CD14-positive monocyte (primary cell): ENCODE measurements at regions not wholly inside any gene's neighbourhood (a gene's known extent, or its start where the extent isn't known, plus 50 kb on each side); places are given as distances from the start of the nearest gene placed in this dataset.
"Not testable (repeated sequence)": the region's sequence is repeated elsewhere in the genome, so short reads cannot be mapped to it uniquely, and the experiment has no call there.

Experiments used
- DNase-seq, 3 donors: peaks; one replicate each; pipeline ENCODE4 v3.0.0-alpha.2; 2011 to 2022
- H2AFZ ChIP-seq: 2 replicates; pipeline ENCODE4 v1.6.0; 2012; ENCODE audit warnings: mild to moderate bottlenecking, low read depth, low read length, inconsistent platforms; ENCODE audit not compliant: insufficient read depth, poor library complexity, severe bottlenecking
- H3K27ac ChIP-seq, 2 donors: 1 replicate in 1 of 2; 2 replicates in 1 of 2; pipeline ENCODE4 v1.5.1; 2012 to 2013; ENCODE audit warnings: low read length in 2 of 2, control low read depth in 1 of 2, inconsistent platforms in 1 of 2, low read depth in 1 of 2, mild to moderate bottlenecking in 1 of 2
- H3K27me3 ChIP-seq, 2 donors: one replicate each; pipeline versions ENCODE4 v1.6.0 to v1.6.1; 2011 to 2013; ENCODE audit warnings: low read length in 2 of 2; ENCODE audit not compliant: control insufficient read depth in 2 of 2, insufficient read depth in 2 of 2
- H3K36me3 ChIP-seq, 2 donors: replicated peaks in 1 of 2; 1 replicate in 1 of 2; 2 replicates in 1 of 2; pipeline versions ENCODE4 v1.5.1 to v1.6.1; 2012 to 2013; ENCODE audit warnings: low read length in 2 of 2, control low read depth in 1 of 2, inconsistent platforms in 1 of 2, mild to moderate bottlenecking in 1 of 2; ENCODE audit not compliant: insufficient read depth in 2 of 2, control insufficient read depth in 1 of 2
- H3K4me1 ChIP-seq, 2 donors: 1 replicate in 1 of 2; 2 replicates in 1 of 2; pipeline versions ENCODE4 v1.5.1 to v1.6.1; 2012 to 2013; ENCODE audit warnings: low read length in 2 of 2, control low read depth in 1 of 2, inconsistent platforms in 1 of 2, mild to moderate bottlenecking in 1 of 2, moderate library complexity in 1 of 2; ENCODE audit not compliant: insufficient read depth in 2 of 2, control insufficient read depth in 1 of 2
- H3K4me2 ChIP-seq: replicated peaks from 2 replicates; pipeline ENCODE3; 2012; ENCODE audit warnings: low read length, moderate library complexity, mild to moderate bottlenecking; ENCODE audit not compliant: poor library complexity, severe bottlenecking; ENCODE audit errors: extremely low read depth
- H3K4me3 ChIP-seq, 3 experiments: fragments of 200-600 bp in 1 of 3; sonication (generic) in 1 of 3; replicated peaks in 1 of 3; 1 replicate in 2 of 3; 2 replicates in 1 of 3; pipeline ENCODE4 v1.5.1; 2011 to 2013; ENCODE audit warnings: low read length in 3 of 3, mild to moderate bottlenecking in 3 of 3, control low read depth in 2 of 3, low read depth in 2 of 3, inconsistent platforms in 1 of 3, moderate library complexity in 1 of 3
- H3K79me2 ChIP-seq: 2 replicates; pipeline ENCODE4 v1.6.0; 2012; ENCODE audit warnings: mild to moderate bottlenecking, control low read depth, inconsistent platforms, low read length, moderate library complexity; ENCODE audit not compliant: insufficient read depth
- H3K9ac ChIP-seq: 2 replicates; pipeline ENCODE4 v1.6.0; 2017; ENCODE audit warnings: low read length, mild to moderate bottlenecking; ENCODE audit not compliant: insufficient read depth, poor library complexity, severe bottlenecking
- H3K9me3 ChIP-seq, 2 donors: replicated peaks in 1 of 2; 1 replicate in 1 of 2; 2 replicates in 1 of 2; pipeline versions ENCODE4 v1.5.1 to v1.6.1; 2012 to 2013; ENCODE audit warnings: low read length in 2 of 2, control low read depth in 1 of 2; ENCODE audit not compliant: control insufficient read depth in 1 of 2, insufficient read depth in 1 of 2
- H4K20me1 ChIP-seq: 2 replicates; pipeline ENCODE4 v1.6.0; 2012; ENCODE audit warnings: mild to moderate bottlenecking, low read length, control low read depth, moderate library complexity; ENCODE audit not compliant: insufficient read depth
- H3K27ac Mint-ChIP-seq, 7 donors: one replicate each; pipeline ENCODE4 v1.8.0; 2020; ENCODE audit warnings: mild to moderate bottlenecking in 7 of 7, mixed read lengths in 7 of 7, moderate library complexity in 6 of 7, inconsistent platforms in 2 of 7
- H3K27me3 Mint-ChIP-seq, 3 donors: one replicate each; pipeline ENCODE4 v1.8.0; 2021 to 2022; ENCODE audit warnings: low read depth in 3 of 3, mild to moderate bottlenecking in 3 of 3, mixed read lengths in 3 of 3, moderate library complexity in 3 of 3, inconsistent platforms in 1 of 3
- H3K36me3 Mint-ChIP-seq, 2 donors: one replicate each; pipeline ENCODE4 v1.8.0; 2020; ENCODE audit warnings: mixed read lengths in 2 of 2, inconsistent platforms in 1 of 2, mild to moderate bottlenecking in 1 of 2
- H3K4me1 Mint-ChIP-seq: one replicate; pipeline ENCODE4 v1.8.0; 2020; ENCODE audit warnings: mild to moderate bottlenecking, mixed read lengths
- H3K4me3 Mint-ChIP-seq, 2 donors: one replicate each; pipeline ENCODE4 v1.8.0; 2020; ENCODE audit warnings: mild to moderate bottlenecking in 2 of 2, mixed read lengths in 2 of 2, moderate library complexity in 1 of 2
- H3K9me3 Mint-ChIP-seq, 7 donors: one replicate each; pipeline ENCODE4 v1.8.0; 2020 to 2022; ENCODE audit warnings: mixed read lengths in 7 of 7, mild to moderate bottlenecking in 6 of 7, moderate library complexity in 6 of 7, inconsistent platforms in 2 of 7
- CTCF ChIP-seq: fragments of 200-600 bp; IDR thresholded peaks from one replicate; pipeline ENCODE4 v1.8.0; 2022; ENCODE audit warnings: antibody characterized with exemption, mild to moderate bottlenecking
- WGBS: methylation state at CpG from one replicate; pipeline ENCODE4 v1.1.5; 2013; ENCODE audit warnings: missing lambda C conversion rate; ENCODE audit not compliant: insufficient coverage; 5-methylcytosine and 5-hydroxymethylcytosine counted together
- intact Hi-C, 2 donors: fragments of 100-400 bp; cut with micrococcal nuclease; formaldehyde crosslinking; loops; one replicate each; pipeline versions ENCODE4 v1.15.0 to v1.15.1; 2023

GRCh38 chr2:16381511-16381910 is 284.1 kb downstream of the CYRIA start:
- no peak for DNase-seq
- Histone ChIP-seq H3K9ac (no peak overlapping the region), H3K27me3 (no peaks in the 10 kb centered on the region), H3K4me2 (no peak overlapping the region), H3K4me3 (no peak overlapping the region), H3K9me3 (no peaks in the 10 kb centered on the region), H3K79me2 (no peaks in the 10 kb centered on the region), H3K4me1 (no peaks in the 10 kb centered on the region), H2AFZ (no peak overlapping the region), H3K36me3 (no peaks in the 10 kb centered on the region), H3K27ac (no peak overlapping the region), H4K20me1 (no peaks in the 10 kb centered on the region)
- H3K27me3 Mint-ChIP-seq: no peaks in the 10 kb centered on the region
- no peaks in the 10 kb centered on the region for H3K4me1 Mint-ChIP-seq
- no peak overlapping the region for H3K4me3 Mint-ChIP-seq
- no peak overlapping the region for H3K27ac Mint-ChIP-seq
- intact Hi-C loops: no loop called here
- no peak for TF ChIP-seq CTCF
- H3K9me3 Mint-ChIP-seq: peaks cover 0 to 5% (median 0%) of the 10 kb centered on the region in 7 donors
- H3K36me3 Mint-ChIP-seq: no peaks in the 10 kb centered on the region
- 88% methylated on average over 2 of the region's 2 CpGs for WGBS

GRCh38 chr2:16379901-16380300 is 285.7 kb downstream of the CYRIA start:
- H4K20me1 ChIP-seq, H3K4me1 ChIP-seq, H3K27me3 ChIP-seq, H3K4me3 ChIP-seq, H3K27ac Mint-ChIP-seq, H3K4me1 Mint-ChIP-seq, H3K36me3 ChIP-seq, H3K4me2 ChIP-seq, H3K4me3 Mint-ChIP-seq, H3K27ac ChIP-seq, H2AFZ ChIP-seq, DNase-seq, H3K36me3 Mint-ChIP-seq, intact Hi-C loops, H3K79me2 ChIP-seq, H3K27me3 Mint-ChIP-seq, H3K9ac ChIP-seq, H3K9me3 Mint-ChIP-seq, H3K9me3 ChIP-seq: not testable (repeated sequence)
- WGBS: no CpG with 5 or more reads among the region's 5 CpGs

GRCh38 chr2:16379061-16379460 is 286.6 kb downstream of the CYRIA start:
- WGBS: no CpG with 5 or more reads among the region's 5 CpGs

More at GRCh38 chr2:16379061-16379460, 286.6 kb downstream of the CYRIA start:
- intact Hi-C loops, H3K27ac Mint-ChIP-seq, DNase-seq, H3K4me2 ChIP-seq, H3K4me1 ChIP-seq, H3K27me3 ChIP-seq, H3K4me3 Mint-ChIP-seq, H3K27ac ChIP-seq, H3K79me2 ChIP-seq, H3K4me3 ChIP-seq, H3K9me3 ChIP-seq, H4K20me1 ChIP-seq, H3K36me3 Mint-ChIP-seq, H3K4me1 Mint-ChIP-seq, H3K27me3 Mint-ChIP-seq, H3K36me3 ChIP-seq, H3K9ac ChIP-seq, H2AFZ ChIP-seq: not testable (repeated sequence)
- H3K9me3 Mint-ChIP-seq: peaks cover 0 to 13% (median 0%) of the 10 kb centered on the region in 7 donors
